PFSK-1 (cell line): ENCODE measurements at regions not wholly inside any gene's neighbourhood (a gene's known extent, or its start where the extent isn't known, plus 50 kb on each side); places are given as distances from the start of the nearest gene placed in this dataset.

Source experiments
- POLR2AphosphoS5 ChIP-seq: IDR thresholded peaks from 2 replicates; pipeline ENCODE4 v1.6.1; 2012; ENCODE audit warnings: low read depth, mild to moderate bottlenecking, control low read depth, low read length, moderate library complexity
- TAF1 ChIP-seq: IDR thresholded peaks from 2 replicates; pipeline ENCODE4 v1.6.1; 2012; ENCODE audit warnings: low read length, control low read depth, borderline replicate concordance; ENCODE audit not compliant: insufficient read depth
- TF ChIP-seq, protein P1 (sequence below), 2 experiments: IDR thresholded peaks; 2 replicates each; pipeline versions ENCODE4 v1.6.1 to v1.8.0; 2011 to 2012; ENCODE audit warnings: low read depth in 2 of 2, low read length in 2 of 2, control low read depth in 1 of 2, inconsistent platforms in 1 of 2, mild to moderate bottlenecking in 1 of 2, moderate library complexity in 1 of 2; ENCODE audit not compliant: insufficient read depth in 1 of 2

DNA sequence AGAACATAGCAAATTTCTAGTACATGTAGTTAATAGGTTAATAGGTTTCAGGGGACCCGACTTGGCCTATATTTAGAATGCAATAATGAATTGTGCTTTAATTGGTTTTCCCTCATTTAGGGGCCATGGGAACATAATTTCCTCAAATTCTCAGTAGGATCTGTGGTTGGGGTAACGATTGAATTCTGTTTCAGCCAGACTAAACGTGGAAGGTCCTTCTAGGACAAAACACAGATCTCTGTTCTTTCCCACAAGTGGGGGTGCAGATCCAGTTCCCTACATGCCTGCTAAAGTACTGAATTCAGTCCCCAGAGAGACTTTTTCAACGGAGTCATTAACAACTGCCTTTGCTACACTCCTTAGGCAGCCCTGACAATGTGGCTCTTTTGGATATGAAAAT, 50.7 kb upstream of the AGBL1 start:
- TF ChIP-seq TAF1 (no peak), POLR2AphosphoS5 (no peak)
- TF ChIP-seq, protein P1, sequence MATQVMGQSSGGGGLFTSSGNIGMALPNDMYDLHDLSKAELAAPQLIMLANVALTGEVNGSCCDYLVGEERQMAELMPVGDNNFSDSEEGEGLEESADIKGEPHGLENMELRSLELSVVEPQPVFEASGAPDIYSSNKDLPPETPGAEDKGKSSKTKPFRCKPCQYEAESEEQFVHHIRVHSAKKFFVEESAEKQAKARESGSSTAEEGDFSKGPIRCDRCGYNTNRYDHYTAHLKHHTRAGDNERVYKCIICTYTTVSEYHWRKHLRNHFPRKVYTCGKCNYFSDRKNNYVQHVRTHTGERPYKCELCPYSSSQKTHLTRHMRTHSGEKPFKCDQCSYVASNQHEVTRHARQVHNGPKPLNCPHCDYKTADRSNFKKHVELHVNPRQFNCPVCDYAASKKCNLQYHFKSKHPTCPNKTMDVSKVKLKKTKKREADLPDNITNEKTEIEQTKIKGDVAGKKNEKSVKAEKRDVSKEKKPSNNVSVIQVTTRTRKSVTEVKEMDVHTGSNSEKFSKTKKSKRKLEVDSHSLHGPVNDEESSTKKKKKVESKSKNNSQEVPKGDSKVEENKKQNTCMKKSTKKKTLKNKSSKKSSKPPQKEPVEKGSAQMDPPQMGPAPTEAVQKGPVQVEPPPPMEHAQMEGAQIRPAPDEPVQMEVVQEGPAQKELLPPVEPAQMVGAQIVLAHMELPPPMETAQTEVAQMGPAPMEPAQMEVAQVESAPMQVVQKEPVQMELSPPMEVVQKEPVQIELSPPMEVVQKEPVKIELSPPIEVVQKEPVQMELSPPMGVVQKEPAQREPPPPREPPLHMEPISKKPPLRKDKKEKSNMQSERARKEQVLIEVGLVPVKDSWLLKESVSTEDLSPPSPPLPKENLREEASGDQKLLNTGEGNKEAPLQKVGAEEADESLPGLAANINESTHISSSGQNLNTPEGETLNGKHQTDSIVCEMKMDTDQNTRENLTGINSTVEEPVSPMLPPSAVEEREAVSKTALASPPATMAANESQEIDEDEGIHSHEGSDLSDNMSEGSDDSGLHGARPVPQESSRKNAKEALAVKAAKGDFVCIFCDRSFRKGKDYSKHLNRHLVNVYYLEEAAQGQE (IDR thresholded peaks at IDR 0.05; ENCODE audit: insufficient read depth in 1 of 2, low read depth in 2 of 2, low read length in 2 of 2), result no peak
